GM12878 (cell line): ENCODE measurements at regions not wholly inside any gene's neighbourhood (a gene's known extent, or its start where the extent isn't known, plus 50 kb on each side); places are given as distances from the start of the nearest gene placed in this dataset.

ENCODE experiments used
- ATAC-seq: fragments of 200-7000 bp; cut with Tn5 transposase; 3 replicates; pipeline ENCODE4 v1.9.1; 2020; ENCODE audit warnings: mild to moderate bottlenecking, moderate library complexity
- BruUV-seq: library from RNA; stranded (reverse); fragments of 400-500 nt; replicated peaks from 2 replicates; lab custom pipeline; 2021; lab: Mats Ljungman, UMichigan
- CTCF ChIA-PET: fragments of 300-600 bp; sonication (Branson Sonifier 250); formaldehyde crosslinking; extraction: SDS; loops from one replicate; lab custom pipeline; 2021; ENCODE audit warnings: inconsistent platforms; lab: Yijun Ruan, JAX
- POLR2A ChIA-PET: fragments of 350-600 bp; formaldehyde crosslinking; extraction: SDS; loops from one replicate; lab custom pipeline; 2021; ENCODE audit warnings: inconsistent platforms; lab: Charles Lee
- RAD21 ChIA-PET: fragments of 300-600 bp; sonication (Branson Sonifier 250); formaldehyde crosslinking; loops from one replicate; lab custom pipeline; 2023; ENCODE audit warnings: antibody characterized with exemption; ENCODE audit not compliant: unreplicated experiment; lab: Charles Lee
- SMC1A ChIA-PET: fragments of 300-600 bp; sonication (Branson Sonifier 250); formaldehyde crosslinking; loops from one replicate; lab custom pipeline; 2023; ENCODE audit not compliant: unreplicated experiment, uncharacterized antibody; lab: Charles Lee
- DNase-seq: peaks from one replicate; pipeline ENCODE4 v3.0.0-alpha.2; 2011; ENCODE audit warnings: low read depth, low spot score
- FAIRE-seq: peaks from 3 replicates; lab custom pipeline; 2011; peaks lifted over from hg19 to GRCh38; lab: Jason Lieb, UNC
- H2AFZ ChIP-seq: 2 replicates; pipeline ENCODE4 v1.6.0; 2011; ENCODE audit warnings: low read depth, low read length, control low read depth; ENCODE audit not compliant: control insufficient read depth
- H3K27ac ChIP-seq: 2 replicates; pipeline ENCODE4 v1.5.1; 2011; ENCODE audit warnings: control low read depth; ENCODE audit not compliant: control insufficient read depth, insufficient read depth
- H3K27me3 ChIP-seq, 2 experiments: replicated peaks in 1 of 2; 2 replicates each; pipeline versions ENCODE4 v1.6.0 to v1.6.1; 2011; ENCODE audit warnings: low read length in 1 of 2; ENCODE audit not compliant: control insufficient read depth in 2 of 2, insufficient read depth in 2 of 2
- H3K36me3 ChIP-seq, 2 experiments: 2 replicates each; pipeline ENCODE4 v1.5.1; 2011; ENCODE audit warnings: low read length in 1 of 2; ENCODE audit not compliant: control insufficient read depth in 2 of 2, insufficient read depth in 2 of 2
- H3K4me1 ChIP-seq: 2 replicates; pipeline ENCODE4 v1.6.1; 2011; ENCODE audit warnings: mild to moderate bottlenecking, low read length, moderate library complexity, mixed read lengths; ENCODE audit not compliant: control insufficient read depth, insufficient read depth
- H3K4me2 ChIP-seq: 2 replicates; pipeline ENCODE4 v1.6.0; 2011; ENCODE audit warnings: control low read depth; ENCODE audit not compliant: control insufficient read depth, insufficient read depth
- H3K4me3 ChIP-seq: fragments of 200-600 bp; sonication (generic); 2 replicates; pipeline ENCODE4 v1.5.1; 2016
- H3K79me2 ChIP-seq: 2 replicates; pipeline ENCODE4 v1.6.0; 2011; ENCODE audit warnings: low read length; ENCODE audit not compliant: control insufficient read depth, insufficient read depth
- H3K9ac ChIP-seq: 2 replicates; pipeline ENCODE4 v1.8.0; 2011; ENCODE audit warnings: low read length, control low read depth, mixed read lengths; ENCODE audit not compliant: control insufficient read depth, insufficient read depth
- H3K9me3 ChIP-seq: replicated peaks from 3 replicates; pipeline ENCODE4 v1.5.1; 2011; ENCODE audit warnings: mild to moderate bottlenecking, low read length; ENCODE audit not compliant: control insufficient read depth, insufficient read depth
- H4K20me1 ChIP-seq: 2 replicates; pipeline ENCODE4 v1.6.0; 2011; ENCODE audit not compliant: control insufficient read depth, insufficient read depth
- ATF3 ChIP-seq: IDR thresholded peaks from 2 replicates; pipeline ENCODE4 v1.6.1; 2011; ENCODE audit warnings: low read depth, mild to moderate bottlenecking, low read length, moderate library complexity, borderline replicate concordance; ENCODE audit errors: extremely low read depth
- BMI1 ChIP-seq: fragments of 450-650 bp; IDR thresholded peaks from 2 replicates; pipeline ENCODE4 v1.6.1; 2016; ENCODE audit warnings: mild to moderate bottlenecking, moderate library complexity, borderline replicate concordance
- CEBPZ ChIP-seq: fragments of 150-350 bp; IDR thresholded peaks from 2 replicates; pipeline ENCODE4 v1.6.1; 2016; ENCODE audit warnings: low read depth, low read length
- CREB1 ChIP-seq: IDR thresholded peaks from 2 replicates; pipeline ENCODE4 v1.6.1; 2012; ENCODE audit warnings: low read depth, mild to moderate bottlenecking, inconsistent platforms
- ETV6 ChIP-seq, 2 experiments: fragments of 450-650 bp in 1 of 2; IDR thresholded peaks in 1 of 2; conservative IDR thresholded peaks in 1 of 2; 2 replicates each; pipeline ENCODE4 v1.6.1; 2014; ENCODE audit warnings: antibody characterized with exemption in 1 of 2, borderline replicate concordance in 1 of 2, low read depth in 1 of 2, mild to moderate bottlenecking in 1 of 2, moderate library complexity in 1 of 2
- MLLT1 ChIP-seq: fragments of 450-650 bp; IDR thresholded peaks from 2 replicates; pipeline ENCODE4 v1.6.1; 2016; ENCODE audit warnings: mild to moderate bottlenecking
- NFIC ChIP-seq: IDR thresholded peaks from 2 replicates; pipeline ENCODE4 v1.6.1; 2012; ENCODE audit warnings: low read depth, mild to moderate bottlenecking, inconsistent platforms, low read length, moderate library complexity
- NFYA ChIP-seq: IDR thresholded peaks from 2 replicates; pipeline ENCODE4 v1.6.1; 2011; ENCODE audit warnings: low read depth, mild to moderate bottlenecking, low read length, improper control_type of control experiment, borderline replicate concordance
- NR2C2 ChIP-seq: IDR thresholded peaks from 2 replicates; pipeline ENCODE4 v1.6.1; 2011; ENCODE audit warnings: borderline replicate concordance, low read depth; ENCODE audit not compliant: control insufficient read depth, insufficient read length
- PKNOX1 ChIP-seq: fragments of 450-650 bp; IDR thresholded peaks from 2 replicates; pipeline ENCODE4 v1.6.1; 2016; ENCODE audit warnings: mild to moderate bottlenecking
- RBBP5 ChIP-seq: fragments of 200-600 bp; sonication (generic); conservative IDR thresholded peaks from 2 replicates; pipeline ENCODE4 v1.6.1; 2016
- TAF1 ChIP-seq: IDR thresholded peaks from 2 replicates; pipeline ENCODE4 v1.6.1; 2011; ENCODE audit warnings: mild to moderate bottlenecking, low read depth, low read length, borderline replicate concordance
- ZBTB11 ChIP-seq: fragments of 450-650 bp; formaldehyde crosslinking; IDR thresholded peaks from 2 replicates; pipeline ENCODE4 v1.5.0; 2022; ENCODE audit warnings: mild to moderate bottlenecking, missing genetic modification characterization
- WGBS: methylation state at CpG from one replicate; pipeline ENCODE4 v1.1.6; 2016; ENCODE audit warnings: low lambda C conversion rate; ENCODE audit not compliant: insufficient replicate concordance, insufficient coverage; ENCODE audit errors: missing lambda C conversion rate; 5-methylcytosine and 5-hydroxymethylcytosine counted together
- in situ Hi-C: fragments of 300-500 bp; cut with MboI; formaldehyde crosslinking; loops from 9 replicates; pipeline ENCODE4 v1.14.3; 2018; ENCODE audit warnings: mixed read lengths
- intact Hi-C: fragments of 100-400 bp; cut with micrococcal nuclease; formaldehyde crosslinking; loops from one replicate; pipeline ENCODE4 v1.14.2; 2022; ENCODE audit not compliant: unreplicated experiment

GRCh38 chr1:230552880-230553279 lies 89.4 kb upstream of the COG2 start:
- Histone ChIP-seq H3K27me3 (no peaks in the 10 kb centered on the region; a peak in 1 of 4 replicates), H2AFZ (no peak overlapping the region), H4K20me1 (no peaks in the 10 kb centered on the region), H3K4me1 (no peaks in the 10 kb centered on the region), H3K79me2 (no peaks in the 10 kb centered on the region), H3K4me3 (no peak overlapping the region), H3K4me2 (no peak overlapping the region), H3K36me3 (no peaks in the 10 kb centered on the region), H3K9me3 (no peaks in the 10 kb centered on the region), H3K9ac (no peak overlapping the region), H3K27ac (no peak overlapping the region)
- DNase-seq = no peak
- ChIA-PET RAD21 (no interaction called here), CTCF (no interaction called here), POLR2A (no interaction called here), SMC1A (no interaction called here)
- intact Hi-C loops = no loop called here
- FAIRE-seq = no peak
- WGBS = 18% methylated on average over 2 of the region's 2 CpGs
- no peak for ATAC-seq
- BruUV-seq = no TSS peak
- in situ Hi-C loops = no loop called here
- TF ChIP-seq MLLT1 = no peak
- TF ChIP-seq PKNOX1 = no peak
- TF ChIP-seq BMI1 = no peak
- TF ChIP-seq NR2C2 = no peak
- TF ChIP-seq TAF1 = no peak
- no peak for TF ChIP-seq CREB1
- no peak for TF ChIP-seq CEBPZ
- no peak for TF ChIP-seq NFIC
- TF ChIP-seq RBBP5 = no peak
- no peak for TF ChIP-seq ATF3
- no peak for TF ChIP-seq ZBTB11 (CRISPR knock-in tag)
- TF ChIP-seq ETV6 (conservative IDR thresholded peaks at IDR 0.05 in 1 of 2, IDR thresholded peaks at IDR 0.05 in 1 of 2; ENCODE audit: borderline replicate concordance in 1 of 2, low read depth in 1 of 2) = no peak
- TF ChIP-seq NFYA = no peak
